Germinal center (tissue), 1 donor: ENCODE measurements at regions not wholly inside any gene's neighbourhood (a gene's known extent, or its start where the extent isn't known, plus 50 kb on each side); places are given as distances from the start of the nearest gene placed in this dataset.
"Not testable (repeated sequence)": the region's sequence is repeated elsewhere in the genome, so short reads cannot be mapped to it uniquely, and the experiment has no call there.

Experiments used
- DNase-seq: peaks from one replicate; pipeline ENCODE4 v3.0.0; 2012; ENCODE audit warnings: mixed read lengths, low spot score

GRCh38 chr5:63894690-63895089, 67.6 kb downstream of the HTR1A start:
- no peak for DNase-seq

- DNase-seq: no peak
Measured at GRCh38 chr5:63878788-63879187, 83.5 kb downstream of the HTR1A start.

- DNase-seq: no peak
Measured at GRCh38 chr5:63877961-63878360, 84.3 kb downstream of the HTR1A start.

- no peak for DNase-seq
Measured at GRCh38 chr5:63860379-63860778, 101.9 kb downstream of the HTR1A start.

- DNase-seq: no peak
Measured at GRCh38 chr5:63854076-63854475, 108.2 kb downstream of the HTR1A start.

GRCh38 chr5:63843190-63843589, 119.1 kb downstream of the HTR1A start:
- DNase-seq: no peak

- no peak for DNase-seq
Measured at GRCh38 chr5:63837437-63837836, 124.8 kb downstream of the HTR1A start.

- DNase-seq: no peak
Measured at GRCh38 chr5:63831381-63831780, 130.9 kb downstream of the HTR1A start.

GRCh38 chr5:63825984-63826383, 136.3 kb downstream of the HTR1A start:
- no peak for DNase-seq

GRCh38 chr5:63823583-63823982, 138.7 kb downstream of the HTR1A start:
- DNase-seq: no peak

- DNase-seq: no peak
Measured at GRCh38 chr5:63822614-63823013, 139.6 kb downstream of the HTR1A start.

GRCh38 chr5:63820577-63820976, 141.7 kb downstream of the HTR1A start:
- no peak for DNase-seq

GRCh38 chr5:63812693-63813092, 149.6 kb downstream of the HTR1A start:
- no peak for DNase-seq

- no peak for DNase-seq
Measured at GRCh38 chr5:63811961-63812360, 150.3 kb downstream of the HTR1A start.

- no peak for DNase-seq
Measured at GRCh38 chr5:63811286-63811685, 151.0 kb downstream of the HTR1A start.

- no peak for DNase-seq
Measured at GRCh38 chr5:63805151-63805550, 157.1 kb downstream of the HTR1A start.

- no peak for DNase-seq
Measured at GRCh38 chr5:63803165-63803564, 159.1 kb downstream of the HTR1A start.

GRCh38 chr5:63794979-63795378, 167.3 kb downstream of the HTR1A start:
- DNase-seq: no peak

GRCh38 chr5:63794296-63794695, 167.9 kb downstream of the HTR1A start:
- no peak for DNase-seq

- DNase-seq: no peak
Measured at GRCh38 chr5:63774939-63775338, 187.3 kb downstream of the HTR1A start.

GRCh38 chr5:63768221-63768620, 194.0 kb downstream of the HTR1A start:
- no peak for DNase-seq

GRCh38 chr5:63760965-63761364, 201.3 kb downstream of the HTR1A start:
- DNase-seq: no peak

- no peak for DNase-seq
Measured at GRCh38 chr5:63743096-63743798, 219.0 kb downstream of the HTR1A start.

- DNase-seq: not testable (repeated sequence)
Measured at GRCh38 chr5:63732880-63733279, 229.4 kb downstream of the HTR1A start.
